Common myeloid progenitor, CD34-positive (primary cell): ENCODE measurements at regions not wholly inside any gene's neighbourhood (a gene's known extent, or its start where the extent isn't known, plus 50 kb on each side); places are given as distances from the start of the nearest gene placed in this dataset.
"Not testable (repeated sequence)": the region's sequence is repeated elsewhere in the genome, so short reads cannot be mapped to it uniquely, and the experiment has no call there.

Experiments
- CTCF ChIA-PET: fragments of 350-600 bp; sonication (Branson Sonifier 250); formaldehyde crosslinking; loops from one replicate; lab custom pipeline; 2021; ENCODE audit warnings: antibody characterized with exemption; lab: Charles Lee
- POLR2A ChIA-PET: fragments of 350-600 bp; sonication (Branson Sonifier 250); formaldehyde crosslinking; loops from one replicate; lab custom pipeline; 2021; ENCODE audit warnings: antibody characterized with exemption; lab: Charles Lee
- DNase-seq, 3 donors: peaks; one replicate each; pipeline versions ENCODE4 v3.0.0 to v3.0.0-alpha.2; 2013
- H3K27ac ChIP-seq, 2 experiments: 1 replicate in 1 of 2; 2 replicates in 1 of 2; pipeline ENCODE4 v1.7.0; 2013; ENCODE audit warnings: inconsistent platforms in 2 of 2, low read length in 2 of 2, mild to moderate bottlenecking in 2 of 2, low read depth in 1 of 2, moderate library complexity in 1 of 2; ENCODE audit not compliant: severe bottlenecking in 2 of 2, insufficient read depth in 1 of 2, poor library complexity in 1 of 2
- H3K27me3 ChIP-seq, 5 experiments: replicated peaks in 2 of 5; 1 replicate in 3 of 5; 2 replicates in 2 of 5; pipeline versions ENCODE4 v1.6.1 to v1.7.0; 2013; ENCODE audit warnings: low read length in 4 of 5, mild to moderate bottlenecking in 2 of 5, moderate library complexity in 2 of 5, inconsistent platforms in 1 of 5; ENCODE audit not compliant: insufficient read depth in 5 of 5, control insufficient read depth in 4 of 5
- H3K36me3 ChIP-seq, 4 experiments: 1 replicate in 2 of 4; 2 replicates in 2 of 4; pipeline versions ENCODE4 v1.6.1 to v1.7.0; 2013; ENCODE audit warnings: low read length in 3 of 4, control low read depth in 1 of 4, mild to moderate bottlenecking in 1 of 4; ENCODE audit not compliant: control insufficient read depth in 4 of 4, insufficient read depth in 4 of 4
- H3K4me1 ChIP-seq, 4 experiments: 1 replicate in 3 of 4; 2 replicates in 1 of 4; pipeline versions ENCODE4 v1.6.1 to v1.7.1; 2013; ENCODE audit warnings: low read length in 3 of 4, mild to moderate bottlenecking in 3 of 4, control low read depth in 1 of 4, inconsistent platforms in 1 of 4, moderate library complexity in 1 of 4; ENCODE audit not compliant: control insufficient read depth in 4 of 4, insufficient read depth in 4 of 4; ENCODE audit errors: control extremely low read depth in 1 of 4
- H3K4me3 ChIP-seq, 7 experiments: 1 replicate in 4 of 7; 2 replicates in 3 of 7; pipeline versions ENCODE4 v1.5.1 to v1.7.0; 2013; ENCODE audit warnings: mild to moderate bottlenecking in 7 of 7, low read length in 6 of 7, moderate library complexity in 6 of 7, inconsistent platforms in 2 of 7, low read depth in 2 of 7, control low read depth in 1 of 7; ENCODE audit not compliant: insufficient read depth in 4 of 7, control insufficient read depth in 1 of 7; ENCODE audit errors: extremely low read depth in 1 of 7
- H3K9me3 ChIP-seq, 5 experiments: 1 replicate in 4 of 5; 2 replicates in 1 of 5; pipeline versions ENCODE4 v1.6.1 to v1.7.1; 2013; ENCODE audit warnings: low read length in 4 of 5, mild to moderate bottlenecking in 2 of 5, inconsistent platforms in 1 of 5, low read depth in 1 of 5, moderate library complexity in 1 of 5; ENCODE audit not compliant: control insufficient read depth in 4 of 5, insufficient read depth in 2 of 5; ENCODE audit errors: control extremely low read depth in 1 of 5
- WGBS: methylation state at CpG from one replicate; pipeline ENCODE4 v1.1.5; 2013; ENCODE audit not compliant: insufficient coverage; 5-methylcytosine and 5-hydroxymethylcytosine counted together

DNA sequence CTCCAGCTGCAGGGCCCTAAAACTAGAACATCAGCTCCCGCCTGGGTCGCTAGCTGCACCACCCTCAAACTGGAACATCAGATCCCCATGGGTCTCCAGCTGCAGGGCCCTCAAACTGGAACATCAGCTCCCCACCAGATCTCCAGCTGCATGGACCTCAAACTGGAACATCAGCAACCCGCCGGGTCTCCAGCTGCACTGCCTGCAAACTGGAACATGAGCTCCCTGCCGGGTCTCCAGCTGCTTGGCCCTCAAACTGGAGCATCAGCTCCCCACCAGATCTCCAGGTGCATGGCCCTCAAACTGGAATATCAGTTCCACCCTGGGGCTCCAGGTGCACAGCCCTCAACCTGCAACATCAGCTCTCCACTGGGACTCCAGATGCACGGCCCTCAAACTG, 82.7 kb downstream of the TFRC start:
- POLR2A ChIA-PET, H3K9me3 ChIP-seq, H3K27me3 ChIP-seq, H3K27ac ChIP-seq, H3K36me3 ChIP-seq, H3K4me3 ChIP-seq, H3K4me1 ChIP-seq, DNase-seq: not testable (repeated sequence)
- WGBS, result 92% methylated on average over 5 of the region's 6 CpGs
- CTCF ChIA-PET, result interaction anchor here (0.8 kb wide), 1 partner anchor 15 kb away, joined by 3 read pairs; no protein-coding TSS in a partner anchor

DNA sequence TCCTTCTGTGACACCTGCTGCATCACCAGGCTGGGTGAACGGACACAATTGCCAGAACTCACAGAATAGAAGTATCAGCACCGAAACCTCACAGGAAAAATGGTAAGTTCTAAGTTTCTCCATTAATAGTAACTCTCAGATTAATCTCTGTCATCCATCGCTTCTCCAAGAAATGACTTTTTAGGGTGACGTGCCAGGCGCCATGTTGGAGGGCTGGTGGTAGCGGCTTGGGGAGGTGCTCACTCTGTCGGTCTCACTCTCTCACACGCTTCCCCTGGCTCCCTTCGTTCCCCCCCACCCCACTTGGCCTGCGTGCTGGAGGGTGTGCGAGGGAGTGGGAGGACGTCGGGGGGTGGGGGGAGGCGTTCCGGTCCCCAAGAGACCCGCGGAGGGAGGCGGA, 85.6 kb downstream of the TFRC start:
- H3K36me3 ChIP-seq, CTCF ChIA-PET, H3K27ac ChIP-seq, POLR2A ChIA-PET, H3K4me1 ChIP-seq, H3K27me3 ChIP-seq, H3K9me3 ChIP-seq, DNase-seq, H3K4me3 ChIP-seq: not testable (repeated sequence)
- WGBS, result 80% methylated on average over 2 of the region's 18 CpGs

DNA sequence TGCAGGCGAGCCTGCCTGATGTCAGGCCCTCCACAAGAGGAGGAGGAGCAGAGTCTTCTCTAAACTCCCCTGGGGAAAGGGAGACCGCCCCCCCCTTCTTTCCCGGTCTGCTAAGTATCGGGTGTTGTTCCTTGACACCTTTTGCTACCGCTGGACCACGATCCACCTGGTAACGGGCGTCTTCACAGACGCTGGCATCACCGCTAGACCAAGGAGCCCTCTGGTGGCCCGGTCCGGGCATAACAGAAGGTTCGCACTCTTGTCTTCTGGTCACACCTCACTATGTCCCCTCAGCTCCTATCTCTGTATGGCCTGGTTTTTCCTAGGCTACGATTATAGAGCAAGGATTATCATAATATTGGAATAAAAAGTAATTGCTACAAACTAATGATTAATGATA, 86.0 kb upstream of the TNK2 start:
- CTCF ChIA-PET, H3K4me3 ChIP-seq, H3K27ac ChIP-seq, H3K36me3 ChIP-seq, H3K27me3 ChIP-seq, POLR2A ChIA-PET, H3K4me1 ChIP-seq, H3K9me3 ChIP-seq: not testable (repeated sequence)
- DNase-seq, result peak; percentile 14 to 59 (median 54)
- no CpG with 5 or more reads among the region's 14 CpGs for WGBS

DNA sequence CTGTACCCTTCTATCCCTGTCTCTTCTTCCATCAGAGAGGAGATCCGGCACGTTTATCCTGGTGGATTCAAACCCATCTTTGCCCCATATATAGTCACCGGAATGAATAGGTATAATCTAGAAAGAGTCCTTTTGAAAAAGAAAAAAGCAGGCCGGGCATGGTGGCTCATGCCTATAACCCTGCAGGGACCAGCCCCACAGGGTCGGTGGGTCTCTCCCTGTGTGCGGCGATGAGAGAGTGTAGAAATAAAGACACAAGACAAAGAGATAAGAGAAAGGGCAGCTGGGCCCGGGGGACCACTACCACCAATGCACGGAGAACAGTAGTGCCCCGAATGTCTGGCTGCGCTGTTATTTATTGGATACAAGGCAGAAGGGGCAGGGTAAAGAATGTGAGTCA, 85.3 kb upstream of the TNK2 start:
- H3K4me1 ChIP-seq, H3K27me3 ChIP-seq, H3K36me3 ChIP-seq, POLR2A ChIA-PET, H3K9me3 ChIP-seq, H3K27ac ChIP-seq, H3K4me3 ChIP-seq, CTCF ChIA-PET, DNase-seq: not testable (repeated sequence)
- WGBS, result no CpG with 5 or more reads among the region's 11 CpGs

DNA sequence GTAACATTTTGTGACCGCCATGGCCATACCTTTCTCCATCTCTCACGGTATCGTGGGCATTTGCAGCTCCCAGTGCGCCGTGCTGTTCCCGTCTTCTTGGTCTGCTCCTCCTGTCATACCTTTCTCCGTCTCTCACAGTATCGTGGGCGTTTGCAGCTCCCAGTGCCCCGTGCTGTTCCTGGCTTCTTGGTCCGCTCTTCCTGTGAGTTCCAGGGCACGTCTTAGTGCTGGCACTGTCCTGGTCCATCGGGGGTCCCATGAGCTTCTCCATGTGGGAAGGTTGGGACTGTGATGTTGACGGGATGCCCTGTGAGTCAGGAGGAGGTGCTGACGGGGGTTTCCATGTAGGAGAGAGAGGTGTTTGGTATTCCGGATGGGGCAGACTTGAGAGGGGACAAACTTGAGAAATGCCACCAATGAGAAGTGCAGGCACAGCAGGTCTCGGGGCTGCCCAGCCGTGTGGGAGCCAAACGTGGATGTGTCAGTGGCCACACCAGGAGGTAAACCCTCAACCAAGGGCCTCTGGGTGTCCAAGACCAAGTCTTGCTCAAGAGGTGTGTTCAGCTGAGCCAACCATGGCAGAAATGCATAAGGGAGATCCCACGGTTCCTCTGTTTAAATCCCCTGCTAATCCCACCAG, 84.7 kb upstream of the TNK2 start:
- H3K27ac ChIP-seq, H3K27me3 ChIP-seq, POLR2A ChIA-PET, H3K9me3 ChIP-seq, CTCF ChIA-PET, H3K36me3 ChIP-seq, H3K4me1 ChIP-seq, DNase-seq, H3K4me3 ChIP-seq: not testable (repeated sequence)
- 88% methylated on average over 7 of the region's 20 CpGs for WGBS

DNA sequence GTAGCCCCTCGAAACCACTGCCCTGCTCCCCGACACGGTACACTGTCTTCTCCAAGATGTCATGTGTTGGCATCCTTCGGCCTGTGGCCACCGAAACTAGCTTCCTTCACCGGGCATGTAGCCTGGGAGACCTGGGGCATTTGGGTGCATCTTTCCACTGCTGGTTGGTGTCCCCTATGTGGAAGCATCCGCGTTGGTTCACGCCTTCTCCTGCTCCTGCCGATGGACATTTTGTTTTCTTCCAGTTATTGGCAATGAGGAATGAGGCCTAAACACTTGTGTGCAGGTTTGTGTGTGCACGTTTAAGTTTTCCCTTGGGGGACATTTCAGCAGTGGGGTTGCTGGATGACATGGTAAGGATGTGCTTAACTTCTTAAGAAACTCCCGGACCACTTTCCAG, 83.6 kb upstream of the TNK2 start:
- 94% methylated on average over 6 of the region's 12 CpGs for WGBS
- H3K4me3 ChIP-seq, CTCF ChIA-PET, H3K9me3 ChIP-seq, DNase-seq, H3K4me1 ChIP-seq, H3K27me3 ChIP-seq, POLR2A ChIA-PET, H3K27ac ChIP-seq, H3K36me3 ChIP-seq: not testable (repeated sequence)

DNA sequence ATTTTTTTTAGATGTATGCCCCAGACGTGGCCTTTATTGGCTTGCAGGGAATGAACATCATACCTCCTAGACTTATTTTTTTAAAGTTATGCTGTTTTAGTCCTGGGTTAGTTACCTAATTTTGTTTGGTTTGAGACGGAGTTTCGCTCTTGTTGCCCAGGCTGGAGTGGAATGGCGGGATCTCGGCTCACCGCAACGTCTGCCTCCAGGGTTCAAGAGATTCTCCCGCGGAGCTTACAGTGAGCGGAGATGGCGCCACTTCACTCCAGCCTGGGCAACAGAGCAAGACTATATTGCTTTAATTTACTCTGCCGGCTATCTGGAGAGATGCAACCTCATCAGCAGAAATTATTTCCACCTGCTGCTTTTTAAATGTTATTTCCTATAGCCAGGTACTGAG, 82.9 kb upstream of the TNK2 start:
- H3K27ac ChIP-seq, H3K36me3 ChIP-seq, POLR2A ChIA-PET, DNase-seq, H3K27me3 ChIP-seq, CTCF ChIA-PET, H3K4me3 ChIP-seq, H3K9me3 ChIP-seq, H3K4me1 ChIP-seq: not testable (repeated sequence)
- 100% methylated on average over 4 of the region's 12 CpGs for WGBS
